Natural killer cell (primary cell): ENCODE measurements at regions not wholly inside any gene's neighbourhood (a gene's known extent, or its start where the extent isn't known, plus 50 kb on each side); places are given as distances from the start of the nearest gene placed in this dataset.

Experiments used
- ATAC-seq, 3 donors: fragments of 150-1000 bp in 2 of 3; fragments of 200-7000 bp in 1 of 3; cut with Tn5 transposase; 1 replicate in 1 of 3; 2 replicates in 2 of 3; pipeline ENCODE4 v1.10.0; 2021; ENCODE audit warnings: mild to moderate bottlenecking in 2 of 3, moderate library complexity in 2 of 3
- DNase-seq, 2 donors: peaks; one replicate each; pipeline versions ENCODE4 v3.0.0 to v3.0.0-alpha.2; 2013 to 2021; ENCODE audit warnings: mixed read lengths in 1 of 2
- H3K27ac ChIP-seq: one replicate; pipeline ENCODE4 v1.5.1; 2013; ENCODE audit warnings: mild to moderate bottlenecking, low read length
- H3K27me3 ChIP-seq: one replicate; pipeline ENCODE4 v1.6.1; 2013; ENCODE audit warnings: low read length; ENCODE audit not compliant: control insufficient read depth, insufficient read depth
- H3K36me3 ChIP-seq: one replicate; pipeline ENCODE4 v1.6.1; 2013; ENCODE audit warnings: low read length; ENCODE audit not compliant: control insufficient read depth, insufficient read depth
- H3K4me1 ChIP-seq: one replicate; pipeline ENCODE4 v1.6.1; 2013; ENCODE audit warnings: low read length; ENCODE audit not compliant: control insufficient read depth, insufficient read depth
- H3K4me3 ChIP-seq: one replicate; pipeline ENCODE4 v1.5.1; 2013; ENCODE audit warnings: low read length
- H3K9me3 ChIP-seq: one replicate; pipeline ENCODE4 v1.6.1; 2013; ENCODE audit warnings: low read length; ENCODE audit not compliant: control insufficient read depth, insufficient read depth
- H3K27ac Mint-ChIP-seq, 2 donors: one replicate each; pipeline ENCODE4 v1.8.0; 2022; ENCODE audit warnings: mild to moderate bottlenecking in 2 of 2, mixed read lengths in 2 of 2, moderate library complexity in 1 of 2
- H3K27me3 Mint-ChIP-seq, 2 donors: one replicate each; pipeline ENCODE4 v1.8.0; 2022; ENCODE audit warnings: low read depth in 2 of 2, mixed read lengths in 2 of 2
- H3K36me3 Mint-ChIP-seq: one replicate; pipeline ENCODE4 v1.8.0; 2022; ENCODE audit warnings: mixed read lengths
- H3K4me1 Mint-ChIP-seq, 2 donors: one replicate each; pipeline ENCODE4 v1.8.0; 2022; ENCODE audit warnings: mixed read lengths in 2 of 2
- H3K4me3 Mint-ChIP-seq: one replicate; pipeline ENCODE4 v1.8.0; 2022; ENCODE audit warnings: mild to moderate bottlenecking, moderate library complexity, mixed read lengths
- H3K9me3 Mint-ChIP-seq, 2 donors: one replicate each; pipeline ENCODE4 v1.8.0; 2022; ENCODE audit warnings: mixed read lengths in 2 of 2
- CTCF ChIP-seq: fragments of 200-600 bp; IDR thresholded peaks from one replicate; pipeline ENCODE4 v1.8.0; 2022; ENCODE audit warnings: antibody characterized with exemption
- WGBS: methylation state at CpG from one replicate; pipeline ENCODE4 v1.1.7; 2013; ENCODE audit warnings: missing lambda C conversion rate; ENCODE audit not compliant: insufficient coverage; 5-methylcytosine and 5-hydroxymethylcytosine counted together
- intact Hi-C: fragments of 100-400 bp; cut with micrococcal nuclease; formaldehyde crosslinking; loops from one replicate; pipeline ENCODE4 v1.14.2; 2022

GRCh38 chr2:107102176-107102575, 216.2 kb upstream of the ST6GAL2 start:
- H3K4me1 Mint-ChIP-seq = no peaks in the 10 kb centered on the region
- no peaks in the 10 kb centered on the region for H3K27me3 Mint-ChIP-seq
- H3K4me3 ChIP-seq = no peak overlapping the region
- H3K27me3 ChIP-seq = no peaks in the 10 kb centered on the region
- no peak overlapping the region for H3K27ac Mint-ChIP-seq
- intact Hi-C loops = no loop called here
- DNase-seq (no peak), ATAC-seq (no peak)
- TF ChIP-seq CTCF = no peak
- no peaks in the 10 kb centered on the region for H3K36me3 ChIP-seq
- H3K9me3 Mint-ChIP-seq = peaks cover 12 to 16% of the 10 kb centered on the region in 2 donors
- H3K9me3 ChIP-seq = no peaks in the 10 kb centered on the region
- H3K4me3 Mint-ChIP-seq = no peak overlapping the region
- no peaks in the 10 kb centered on the region for H3K36me3 Mint-ChIP-seq
- no peak overlapping the region for H3K27ac ChIP-seq
- 95% methylated on average over 8 of the region's 8 CpGs for WGBS
- H3K4me1 ChIP-seq = no peaks in the 10 kb centered on the region

GRCh38 chr2:107107351-107107750, 221.4 kb upstream of the ST6GAL2 start:
- H3K27ac Mint-ChIP-seq = no peak overlapping the region
- TF ChIP-seq CTCF = no peak
- no peaks in the 10 kb centered on the region for H3K9me3 ChIP-seq
- H3K27ac ChIP-seq = no peak overlapping the region
- ATAC-seq = no peak
- WGBS = 66% methylated on average over 2 of the region's 2 CpGs
- H3K27me3 Mint-ChIP-seq = no peaks in the 10 kb centered on the region
- H3K4me1 Mint-ChIP-seq = no peaks in the 10 kb centered on the region
- H3K4me3 ChIP-seq = no peak overlapping the region
- no peaks in the 10 kb centered on the region for H3K36me3 ChIP-seq
- H3K36me3 Mint-ChIP-seq = no peaks in the 10 kb centered on the region
- intact Hi-C loops = no loop called here
- DNase-seq = no peak
- H3K4me3 Mint-ChIP-seq = no peak overlapping the region
- peaks cover 8 to 14% of the 10 kb centered on the region in 2 donors for H3K9me3 Mint-ChIP-seq
- H3K27me3 ChIP-seq = no peaks in the 10 kb centered on the region
- no peaks in the 10 kb centered on the region for H3K4me1 ChIP-seq

- H3K27me3 ChIP-seq = no peaks in the 10 kb centered on the region
- H3K36me3 ChIP-seq = no peaks in the 10 kb centered on the region
- H3K27ac ChIP-seq = no peak overlapping the region
- no peak overlapping the region for H3K4me3 ChIP-seq
- DNase-seq = no peak
- intact Hi-C loops = no loop called here
- H3K4me1 ChIP-seq = no peaks in the 10 kb centered on the region
- Mint-ChIP-seq H3K27ac (no peak overlapping the region), H3K4me3 (no peak overlapping the region), H3K36me3 (no peaks in the 10 kb centered on the region), H3K4me1 (no peaks in the 10 kb centered on the region), H3K27me3 (no peaks in the 10 kb centered on the region), H3K9me3 (peaks cover 10 to 11% of the 10 kb centered on the region in 2 donors)
- ATAC-seq = no peak
- no peak for TF ChIP-seq CTCF
- no CpG with 5 or more reads among the region's 2 CpGs for WGBS
- no peaks in the 10 kb centered on the region for H3K9me3 ChIP-seq
These were observed 222.6 kb upstream of the ST6GAL2 start for GRCh38 chr2:107108556-107108955.

GRCh38 chr2:107111623-107112022, 225.7 kb upstream of the ST6GAL2 start:
- H3K4me3 ChIP-seq = no peak overlapping the region
- no peaks in the 10 kb centered on the region for H3K9me3 ChIP-seq
- Mint-ChIP-seq H3K27me3 (no peaks in the 10 kb centered on the region), H3K9me3 (peaks cover 2 to 6% of the 10 kb centered on the region in 2 donors), H3K27ac (no peak overlapping the region), H3K4me1 (no peaks in the 10 kb centered on the region), H3K36me3 (no peaks in the 10 kb centered on the region), H3K4me3 (no peak overlapping the region)
- intact Hi-C loops = no loop called here
- DNase-seq (no peak), ATAC-seq (no peak)
- no peaks in the 10 kb centered on the region for H3K4me1 ChIP-seq
- no peaks in the 10 kb centered on the region for H3K27me3 ChIP-seq
- H3K36me3 ChIP-seq = no peaks in the 10 kb centered on the region
- TF ChIP-seq CTCF = no peak
- WGBS = 71% methylated on average over 1 of the region's 1 CpG
- no peak overlapping the region for H3K27ac ChIP-seq
